Posterior vena cava (tissue), 2 donors: ENCODE measurements at regions not wholly inside any gene's neighbourhood (a gene's known extent, or its start where the extent isn't known, plus 50 kb on each side); places are given as distances from the start of the nearest gene placed in this dataset.

Experiments
- DNase-seq: peaks from one replicate; pipeline ENCODE4 v3.0.0-alpha.2; 2020; ENCODE audit warnings: low spot score
- intact Hi-C, 2 donors: fragments of 100-400 bp; cut with DNase I; formaldehyde crosslinking; loops; one replicate each; pipeline versions ENCODE4 v1.14.1 to v1.14.2; 2022 to 2023
- donor health status: DM: yes; HTN: yes; CAD: no.
- donor health status: DM: yes; HTN: yes; CAD: no.

DNA sequence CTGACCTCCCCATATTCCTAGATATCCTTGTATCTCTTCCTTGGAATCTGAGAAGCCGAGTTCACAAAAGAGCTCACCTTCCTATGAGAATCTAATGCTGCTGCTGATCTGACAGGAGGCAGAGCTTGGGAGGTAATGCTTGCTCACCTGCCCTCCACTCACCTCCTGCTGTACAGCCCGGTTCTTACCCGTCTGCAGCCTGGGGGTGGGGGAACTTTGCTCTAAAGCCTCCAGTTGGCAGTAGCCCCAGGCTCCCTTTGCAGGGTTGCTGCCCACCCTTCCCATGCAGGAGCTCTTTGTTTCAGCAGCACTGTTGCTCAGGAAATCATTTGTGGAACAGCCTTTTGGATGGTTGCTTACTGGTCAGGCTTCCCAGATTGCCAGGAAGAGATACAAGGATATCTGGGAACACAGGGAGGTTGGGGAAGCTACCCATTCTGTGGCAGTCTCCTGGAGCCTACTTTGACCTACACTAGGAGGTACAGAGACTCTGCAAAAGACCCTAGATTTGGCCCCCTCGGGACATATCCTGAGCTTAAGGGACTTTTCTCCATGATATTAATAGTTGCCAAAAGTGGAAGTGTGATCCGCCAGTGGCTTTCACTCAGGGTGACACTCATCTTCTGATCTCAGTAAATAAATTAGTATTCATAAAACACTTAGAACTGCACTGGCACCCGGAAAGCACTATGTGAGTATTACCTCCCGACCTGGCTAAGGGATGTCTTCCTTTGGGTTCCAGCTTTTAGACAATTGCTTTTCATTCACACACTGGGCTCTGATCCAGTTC, 363.7 kb upstream of the PODXL start:
- intact Hi-C loops: no loop called here
- no peak for DNase-seq

GRCh38 chr7:131911112-131911511, 354.7 kb upstream of the PODXL start:
- intact Hi-C loops: no loop called here
- no peak for DNase-seq

GRCh38 chr7:131909151-131909768, 352.8 kb upstream of the PODXL start:
- intact Hi-C loops: no loop called here
- no peak for DNase-seq

DNA sequence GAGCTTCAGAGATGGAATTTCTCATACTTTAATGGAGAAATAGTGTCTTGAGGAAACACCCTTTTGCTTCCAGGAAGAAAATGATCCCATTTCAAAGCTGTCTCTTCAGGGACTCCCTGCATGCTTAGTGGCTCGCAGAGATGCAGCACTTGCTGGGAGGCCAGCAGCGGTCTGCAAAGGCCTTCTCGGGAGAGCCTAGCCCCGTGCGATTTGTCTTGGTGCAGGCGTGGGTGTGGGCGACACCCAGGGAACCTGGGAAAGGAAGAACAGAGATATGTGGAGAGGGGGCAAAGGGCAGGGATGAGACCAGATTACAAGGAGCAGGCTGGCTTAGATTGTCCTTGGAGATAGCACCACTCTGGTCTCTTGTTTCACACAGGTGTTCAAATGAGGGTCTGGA, 352.3 kb upstream of the PODXL start:
- no peak for DNase-seq
- intact Hi-C loops: no loop called here

- DNase-seq: no peak
- intact Hi-C loops: no loop called here
These were observed 349.1 kb upstream of the PODXL start for GRCh38 chr7:131905471-131905973.

DNA sequence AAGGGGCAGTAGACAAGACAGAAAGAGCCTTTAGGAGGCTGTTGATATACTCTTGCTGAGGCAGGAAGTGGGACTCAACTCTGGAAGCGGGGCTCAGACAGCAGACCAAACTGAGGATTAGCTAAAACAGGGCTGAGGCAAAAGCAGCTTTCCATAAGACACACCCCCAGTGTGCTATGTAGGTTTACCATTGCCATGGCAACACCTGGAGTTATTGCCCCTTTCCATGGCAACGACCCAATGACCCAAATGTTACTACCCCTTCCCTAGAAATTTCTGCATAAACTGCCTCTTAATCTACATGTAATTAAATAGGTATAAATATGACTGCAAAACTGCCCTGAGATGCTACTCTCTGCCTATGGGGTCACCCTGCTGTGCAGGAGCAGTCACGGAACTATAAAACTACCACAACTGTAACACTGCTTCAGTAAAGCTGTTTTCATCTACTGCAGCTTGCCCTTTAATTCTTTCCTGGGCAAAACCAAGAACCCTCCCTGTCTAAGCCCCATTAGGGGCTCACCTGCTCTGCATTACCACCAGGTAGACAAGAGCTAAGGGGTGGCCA, 348.4 kb upstream of the PODXL start:
- DNase-seq: no peak
- intact Hi-C loops: no loop called here

DNA sequence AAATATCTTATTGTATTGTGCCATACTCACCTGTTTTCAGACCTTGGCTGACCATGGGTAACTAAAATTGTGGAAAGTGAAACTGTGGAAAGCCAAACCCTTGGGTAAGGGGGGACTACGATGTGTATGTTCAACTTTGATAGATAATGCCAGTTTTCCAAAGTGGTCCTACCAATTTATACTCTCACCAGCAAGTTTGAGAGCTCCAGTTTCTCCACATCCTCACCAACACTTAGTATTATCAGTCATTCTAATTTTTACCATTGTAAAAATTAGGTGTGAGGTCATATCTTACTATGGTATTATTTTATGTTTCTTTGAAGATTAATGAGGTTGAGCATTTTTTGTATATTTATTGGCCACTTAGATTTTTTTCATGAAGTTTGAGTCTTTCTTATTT, 346.9 kb upstream of the PODXL start:
- DNase-seq: no peak
- intact Hi-C loops: no loop called here

- intact Hi-C loops: no loop called here
- DNase-seq: no peak
These were observed 344.4 kb upstream of the PODXL start for GRCh38 chr7:131900785-131901287.

GRCh38 chr7:131899271-131900030, 343.0 kb upstream of the PODXL start:
- DNase-seq: no peak
- intact Hi-C loops: no loop called here

- DNase-seq: no peak
- intact Hi-C loops: no loop called here
These were observed 342.0 kb upstream of the PODXL start for GRCh38 chr7:131898418-131898817.

DNA sequence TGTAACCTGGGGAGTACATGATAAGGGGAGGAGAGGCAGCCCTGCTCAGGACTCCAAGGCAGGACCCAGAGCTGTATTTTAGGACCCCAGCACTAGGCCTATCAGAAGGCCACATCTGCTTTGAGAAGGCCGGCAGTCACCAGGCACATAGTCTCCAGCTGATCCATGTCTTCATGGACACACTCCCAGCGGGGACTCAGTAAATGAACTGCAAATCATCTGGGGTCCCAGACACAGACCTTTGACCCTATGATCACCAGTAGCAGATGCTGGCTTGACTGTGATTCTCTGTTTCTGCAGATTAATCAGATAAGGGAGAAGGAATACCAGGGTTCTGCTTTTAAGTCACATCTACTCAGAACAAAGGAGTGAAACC, 341.4 kb upstream of the PODXL start:
- intact Hi-C loops: no loop called here
- DNase-seq: no peak

DNA sequence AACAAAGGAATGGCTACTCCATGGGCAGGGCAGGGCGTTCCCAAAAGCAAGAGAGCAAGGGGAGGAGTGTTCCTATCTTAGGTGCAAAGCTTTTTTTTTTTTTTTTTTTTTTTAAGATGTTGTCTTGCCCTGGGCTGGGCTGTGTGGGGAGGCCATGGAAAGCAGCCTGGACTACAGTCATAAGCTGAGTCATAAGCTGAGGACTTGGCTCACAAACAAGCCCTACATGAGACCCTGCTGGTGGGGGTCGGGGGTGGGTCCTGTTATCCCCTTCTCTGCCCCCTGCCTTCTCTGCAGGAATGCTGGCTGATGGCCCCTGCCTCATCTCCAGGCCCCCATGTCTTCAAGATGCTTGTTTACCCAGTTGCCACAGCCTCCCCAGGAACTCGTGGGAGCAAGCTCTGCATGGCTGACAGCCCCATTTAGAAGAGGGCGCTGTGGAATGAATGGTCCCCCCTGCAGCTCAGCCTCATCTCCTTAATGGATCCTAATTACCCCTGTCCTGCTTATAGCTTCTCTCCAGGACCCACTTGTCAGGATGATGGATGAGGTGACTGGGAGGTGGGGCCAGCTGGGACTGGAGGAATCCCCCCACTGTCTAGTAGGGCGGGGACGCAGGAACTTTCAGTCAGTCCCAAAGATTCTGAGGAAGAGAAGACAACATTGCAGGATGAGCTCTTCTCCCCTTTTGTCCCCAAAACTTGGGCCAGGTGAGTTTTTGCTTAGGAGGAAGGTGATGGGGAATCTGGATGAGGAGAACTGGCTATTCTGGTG, 340.8 kb upstream of the PODXL start:
- intact Hi-C loops: no loop called here
- no peak for DNase-seq

- intact Hi-C loops: no loop called here
- no peak for DNase-seq
These were observed 339.9 kb upstream of the PODXL start for GRCh38 chr7:131896165-131896863.

GRCh38 chr7:131895541-131896164, 339.2 kb upstream of the PODXL start:
- DNase-seq: no peak
- intact Hi-C loops: no loop called here

DNA sequence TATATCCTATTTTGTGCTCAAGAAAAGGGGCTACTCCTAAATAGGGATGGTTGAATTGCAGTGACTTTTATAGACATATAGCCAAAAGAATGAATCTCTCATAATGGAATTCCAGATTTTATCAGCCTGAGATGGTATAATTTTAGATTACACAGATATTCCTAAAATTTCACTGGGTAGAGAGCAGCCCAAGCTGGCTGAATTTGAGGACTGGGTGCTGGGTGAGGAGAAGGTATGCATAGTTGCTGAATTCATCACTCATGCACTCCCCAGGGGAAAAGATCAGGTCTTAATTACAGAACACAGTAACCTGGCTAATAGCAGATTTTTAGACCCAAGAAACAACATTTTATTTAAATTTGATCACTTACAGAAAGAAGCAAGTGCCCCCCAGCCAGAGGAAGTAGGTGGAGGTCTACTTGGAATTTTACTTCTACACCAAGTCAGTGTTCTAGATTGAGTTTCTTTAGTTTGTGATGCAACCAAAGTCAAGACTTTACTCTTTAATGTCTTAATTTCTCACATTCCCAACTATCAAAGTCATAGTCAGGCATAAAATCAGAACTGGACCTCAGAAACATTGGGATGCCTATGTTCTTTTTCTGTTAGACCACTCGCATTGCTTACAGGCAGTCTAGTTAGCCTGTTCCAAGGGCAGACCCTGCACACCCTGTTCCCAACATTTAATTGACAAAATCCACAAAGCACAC, 337.4 kb upstream of the PODXL start:
- intact Hi-C loops: no loop called here
- DNase-seq: no peak

DNA sequence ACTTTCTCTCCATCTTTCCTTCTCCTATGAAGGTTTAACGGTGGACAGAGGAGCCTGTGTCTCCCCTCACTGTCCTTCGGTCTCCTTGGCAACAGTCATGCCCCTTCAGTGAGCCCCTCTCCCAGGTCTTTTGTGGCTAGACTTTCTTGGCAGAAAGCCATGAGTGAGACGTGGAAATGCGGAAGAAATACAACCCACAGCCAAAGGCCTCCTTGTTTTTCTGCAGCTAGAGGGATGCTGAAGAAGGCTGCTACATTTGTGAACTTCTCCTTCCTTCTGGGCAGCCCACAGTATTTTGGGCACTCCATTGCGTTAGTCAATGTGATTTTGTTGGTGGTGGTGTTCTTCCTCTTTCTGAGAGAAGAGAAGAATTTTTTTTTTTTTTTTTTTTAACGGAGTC, 333.7 kb upstream of the PODXL start:
- DNase-seq: no peak
- intact Hi-C loops: no loop called here

GRCh38 chr7:131889572-131890150, 333.2 kb upstream of the PODXL start:
- DNase-seq: no peak
- intact Hi-C loops: no loop called here
